ENCODE measurements at regions not wholly inside any gene's neighbourhood (a gene's known extent, or its start where the extent isn't known, plus 50 kb on each side); places are given as distances from the start of the nearest gene placed in this dataset.

- no peak overlapping the region for H3K4me3 ChIP-seq
- H3K4me1 ChIP-seq, result no peaks in the 10 kb centered on the region
- TF ChIP-seq CTCF (IDR thresholded peaks at IDR 0.05), result no peak
- no peak for DNase-seq (ENCODE audit: low spot score)
- no peaks in the 10 kb centered on the region for H3K36me3 ChIP-seq
- no peak overlapping the region for H3K27ac ChIP-seq
- H3K27me3 ChIP-seq, result no peaks in the 10 kb centered on the region
- no peaks in the 10 kb centered on the region for H3K9me3 ChIP-seq
Measured at GRCh38 chr18:1895456-1896185, 675.7 kb downstream of the METTL4 start.

- Histone ChIP-seq H3K9me3 (peaks cover 0 to 13% of the 10 kb centered on the region in 2 donors), H3K27ac (no peak overlapping the region), H3K4me3 (no peak overlapping the region), H3K27me3 (no peaks in the 10 kb centered on the region), H3K4me1 (no peaks in the 10 kb centered on the region), H3K36me3 (no peaks in the 10 kb centered on the region)
- DNase-seq (ENCODE audit: low spot score), result no peak
- TF ChIP-seq CTCF (IDR thresholded peaks at IDR 0.05), result no peak
Measured at GRCh38 chr18:1906421-1906820, 664.9 kb downstream of the METTL4 start.

GRCh38 chr18:1907470-1908206 is 663.7 kb downstream of the METTL4 start:
- Histone ChIP-seq H3K9me3 (peaks cover 0 to 13% of the 10 kb centered on the region in 2 donors), H3K4me1 (no peaks in the 10 kb centered on the region), H3K27me3 (no peaks in the 10 kb centered on the region), H3K4me3 (no peak overlapping the region), H3K36me3 (no peaks in the 10 kb centered on the region), H3K27ac (no peak overlapping the region)
- no peak for DNase-seq (ENCODE audit: low spot score)
- TF ChIP-seq CTCF (IDR thresholded peaks at IDR 0.05), result no peak

GRCh38 chr18:1914489-1914888 is 656.8 kb downstream of the METTL4 start:
- Histone ChIP-seq H3K9me3 (peaks cover 0 to 30% of the 10 kb centered on the region in 2 donors), H3K36me3 (no peaks in the 10 kb centered on the region), H3K27ac (no peak overlapping the region), H3K4me3 (no peak overlapping the region), H3K27me3 (no peaks in the 10 kb centered on the region), H3K4me1 (no peaks in the 10 kb centered on the region)
- no peak for TF ChIP-seq CTCF (IDR thresholded peaks at IDR 0.05)
- no peak for DNase-seq (ENCODE audit: low spot score)

- Histone ChIP-seq H3K27me3 (no peaks in the 10 kb centered on the region), H3K4me1 (no peaks in the 10 kb centered on the region), H3K4me3 (no peak overlapping the region), H3K27ac (no peak overlapping the region), H3K36me3 (no peaks in the 10 kb centered on the region), H3K9me3 (peaks cover 0 to 18% of the 10 kb centered on the region in 2 donors)
- no peak for DNase-seq (ENCODE audit: low spot score)
- TF ChIP-seq CTCF (IDR thresholded peaks at IDR 0.05), result no peak
Measured at GRCh38 chr18:1916869-1917523, 654.3 kb downstream of the METTL4 start.
